GM21423 (cell line): ENCODE measurements at regions not wholly inside any gene's neighbourhood (a gene's known extent, or its start where the extent isn't known, plus 50 kb on each side); places are given as distances from the start of the nearest gene placed in this dataset.

Experiments used
- ATAC-seq: cut with Tn5 transposase; IDR thresholded peaks from one replicate; pipeline ENCODE4 v1.9.1; 2021; ENCODE audit warnings: mild to moderate bottlenecking, moderate library complexity; ENCODE audit not compliant: unreplicated experiment

DNA sequence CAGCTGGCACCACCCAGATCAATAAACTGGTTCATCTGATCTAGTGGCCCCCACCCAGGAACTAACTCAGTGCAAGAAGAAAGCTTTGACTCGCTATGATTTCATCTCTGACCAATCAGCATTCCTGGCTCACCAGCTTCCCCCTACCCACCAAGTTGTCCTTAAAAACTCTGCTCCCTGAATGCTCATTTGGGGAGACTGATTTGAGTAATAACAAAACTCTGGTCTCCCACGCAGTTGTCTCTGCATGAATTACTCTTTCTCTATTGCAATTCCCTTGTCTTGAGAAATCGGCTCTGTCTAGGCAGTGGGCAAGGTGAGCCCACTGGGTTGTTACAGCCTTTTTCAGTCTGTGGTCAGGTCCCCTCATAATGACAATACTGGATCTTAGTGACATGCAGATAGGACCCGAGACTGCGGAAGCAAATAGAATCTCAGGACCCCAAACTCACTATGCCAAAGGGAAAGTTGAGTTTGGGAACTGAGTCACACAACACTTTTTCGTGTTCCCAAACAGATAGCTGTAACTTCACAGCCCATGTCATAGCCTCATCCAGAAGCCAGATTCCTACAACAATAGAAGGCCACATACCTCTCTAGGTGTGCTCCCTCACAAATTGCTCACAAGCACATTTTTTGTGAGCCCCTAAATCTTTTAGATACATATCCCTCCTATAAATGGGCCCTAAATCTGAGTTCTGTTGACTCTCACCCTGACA, 175.2 kb upstream of the RAI14 start:
- ATAC-seq: no peak

- no peak for ATAC-seq
Measured at GRCh38 chr5:34483442-34484033, 172.6 kb upstream of the RAI14 start.

GRCh38 chr5:34484216-34484920, 171.8 kb upstream of the RAI14 start:
- no peak for ATAC-seq

DNA sequence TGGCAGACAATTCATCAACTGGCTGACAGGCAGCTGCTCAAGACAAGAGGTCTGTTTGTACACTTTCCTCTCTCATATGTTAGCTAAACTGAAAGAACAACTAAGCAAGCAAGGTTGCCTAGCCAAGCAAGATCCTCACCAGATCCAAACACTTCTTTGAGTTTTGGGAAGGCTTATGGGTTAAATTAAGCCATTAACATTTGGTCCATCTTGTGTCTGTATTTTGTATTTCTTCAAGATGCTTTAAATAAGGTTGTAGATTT, 170.4 kb upstream of the RAI14 start:
- no peak for ATAC-seq

GRCh38 chr5:34486160-34486848, 169.8 kb upstream of the RAI14 start:
- ATAC-seq: peak; percentile 65

GRCh38 chr5:34486849-34487158, 169.3 kb upstream of the RAI14 start:
- ATAC-seq: no peak

DNA sequence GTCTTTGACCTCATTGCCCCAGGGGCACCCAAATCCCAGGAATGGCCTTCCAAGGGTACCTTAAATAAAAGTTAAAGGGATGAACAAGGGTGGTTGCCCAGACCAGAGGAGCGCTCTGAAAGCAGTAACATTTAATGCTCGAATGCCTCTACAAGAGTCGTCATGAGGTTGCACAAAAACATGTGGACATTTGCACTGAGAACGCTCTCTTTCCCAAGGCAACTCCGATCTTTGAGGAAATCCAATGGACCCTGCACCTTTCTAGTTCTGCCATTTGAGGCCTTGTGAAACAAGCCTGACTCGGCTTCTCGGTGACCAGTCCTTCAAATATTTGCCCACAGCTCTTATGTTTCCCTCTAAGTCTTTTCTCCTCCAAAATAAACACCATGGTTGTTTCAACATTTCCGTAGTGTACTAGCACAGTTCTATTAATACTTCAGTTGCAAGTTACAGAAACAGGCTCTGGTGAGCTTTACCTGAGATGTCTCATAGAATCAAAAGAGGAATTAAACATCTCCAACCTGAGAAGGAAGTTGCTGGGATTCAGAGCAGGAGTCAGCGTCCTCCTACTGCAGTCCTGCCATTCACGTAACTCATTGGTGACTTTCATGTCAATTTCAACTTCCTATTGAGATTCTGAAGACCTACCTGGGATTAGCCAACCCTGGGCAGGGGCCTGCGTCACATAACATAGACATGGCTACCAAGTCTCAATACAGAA, 168.8 kb upstream of the RAI14 start:
- no peak for ATAC-seq

DNA sequence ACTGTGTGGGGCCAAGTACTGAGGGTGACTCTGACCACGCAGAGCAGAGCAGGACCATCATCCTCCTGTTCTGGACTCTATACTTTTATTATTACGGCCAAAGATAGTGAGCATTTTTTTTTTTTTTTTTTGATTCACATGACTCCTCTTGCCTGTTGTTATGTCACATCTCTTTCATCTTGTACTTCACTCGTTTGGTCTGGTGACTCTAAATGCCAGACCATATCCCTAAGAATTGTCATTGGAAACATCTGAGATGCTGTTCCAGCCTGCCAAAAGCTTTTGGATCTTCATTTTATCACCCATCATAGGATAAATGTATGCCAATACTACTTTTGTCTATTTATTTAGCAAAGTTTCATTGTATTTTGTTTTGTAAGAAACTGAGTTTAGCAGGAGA, 168.2 kb upstream of the RAI14 start:
- ATAC-seq: no peak

DNA sequence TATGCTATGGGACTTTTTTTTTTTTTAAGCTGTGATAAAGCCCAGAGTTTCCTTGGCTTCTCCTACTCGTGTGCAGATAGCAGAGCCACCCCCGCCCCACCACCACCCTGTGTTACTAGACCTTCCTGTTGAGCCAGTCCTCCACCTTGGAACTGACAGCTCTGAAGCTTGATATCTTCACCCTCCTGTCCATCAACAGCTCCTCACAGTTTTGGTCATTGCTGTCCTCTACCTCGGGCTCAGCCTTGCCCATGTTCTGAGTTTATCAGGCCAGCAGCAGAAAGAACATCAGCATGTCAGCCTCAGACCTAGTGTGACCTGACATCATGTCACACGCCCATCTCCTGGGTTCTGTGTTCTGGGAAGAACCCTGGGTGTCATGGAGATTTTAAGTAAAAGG, 167.1 kb upstream of the RAI14 start:
- ATAC-seq: no peak

DNA sequence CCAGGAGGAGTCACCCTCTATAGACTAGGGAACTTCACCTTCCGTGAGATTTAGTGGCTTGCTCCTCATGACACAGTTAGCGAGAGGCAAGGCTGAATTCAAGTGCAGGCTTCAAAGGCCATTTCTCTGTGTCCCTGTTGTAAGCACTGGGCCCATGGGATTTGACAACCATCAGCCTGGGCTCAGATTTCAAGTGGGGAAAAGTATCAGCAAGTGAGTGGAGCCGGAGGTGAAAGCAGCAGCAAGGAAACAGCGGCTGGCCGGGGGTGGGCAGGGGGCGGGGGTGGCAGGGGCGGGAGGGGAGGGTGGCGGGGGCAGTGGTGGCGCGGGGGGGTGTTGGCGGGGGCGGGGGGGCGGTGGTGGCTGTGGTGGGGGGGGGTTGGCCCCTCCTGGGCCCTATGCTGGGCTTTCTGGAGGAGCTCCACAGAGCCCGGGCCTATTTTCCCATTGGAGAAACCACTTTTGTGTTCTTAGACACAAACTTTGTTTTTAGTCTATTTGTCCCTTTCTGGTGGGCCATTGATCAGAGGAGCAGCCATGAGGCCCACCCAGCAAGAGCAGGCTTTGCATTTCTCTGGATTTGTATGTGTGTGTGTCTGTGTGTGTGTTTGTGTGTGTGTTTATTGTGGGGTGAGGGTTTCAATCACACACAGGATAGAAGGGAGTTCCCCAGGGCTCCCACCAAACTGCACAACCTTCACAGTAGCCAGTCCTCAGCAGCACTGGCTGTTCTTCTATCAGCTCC, 165.4 kb upstream of the RAI14 start:
- ATAC-seq: no peak

DNA sequence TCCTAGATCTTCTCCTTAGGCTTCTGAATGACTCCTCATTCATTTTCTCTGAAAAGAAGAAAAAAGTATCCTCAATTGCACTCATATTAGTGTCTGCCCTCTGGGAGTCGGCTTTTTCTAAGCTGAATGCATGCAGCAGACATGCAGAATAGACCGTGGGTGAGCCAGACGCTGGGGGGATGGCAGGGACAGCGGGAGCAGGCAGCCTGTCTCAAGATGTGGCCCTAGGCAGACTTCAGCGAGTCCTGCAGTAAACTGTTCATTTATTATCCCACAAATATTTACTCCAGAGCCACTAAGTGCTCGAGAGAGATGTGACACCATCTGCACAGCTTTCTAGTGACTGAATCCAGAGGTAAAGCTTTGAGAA, 164.9 kb upstream of the RAI14 start:
- no peak for ATAC-seq

DNA sequence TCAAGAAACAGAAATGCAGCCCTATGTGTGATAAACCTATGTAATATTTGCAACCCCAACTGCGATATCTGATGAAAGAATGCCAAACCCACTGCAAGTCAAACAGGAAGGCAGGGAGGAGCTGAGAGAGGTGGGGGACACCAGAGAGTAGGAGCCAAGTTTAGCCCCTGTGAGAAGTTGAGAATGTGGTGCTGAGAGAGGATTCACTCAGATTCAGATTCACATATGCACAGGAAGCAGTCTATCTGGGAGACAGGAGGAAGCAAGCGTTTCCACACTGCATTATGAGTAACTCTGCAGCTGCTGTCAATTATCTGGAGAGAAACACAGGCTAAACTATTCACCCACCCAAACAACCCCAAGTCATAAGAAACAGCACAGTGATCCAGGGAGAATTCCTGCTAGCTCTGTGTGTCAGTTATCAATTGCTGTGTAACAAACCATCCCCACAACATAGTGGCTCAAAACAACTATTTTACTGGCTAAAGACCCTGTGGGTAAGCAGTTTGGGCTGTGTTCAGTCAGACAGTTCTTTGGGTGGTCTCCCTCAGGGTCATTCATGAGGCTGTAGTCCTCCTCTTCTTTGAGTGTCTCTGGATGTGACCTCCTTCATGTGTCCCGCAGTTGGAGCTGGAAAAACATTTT, 161.9 kb upstream of the RAI14 start:
- no peak for ATAC-seq

DNA sequence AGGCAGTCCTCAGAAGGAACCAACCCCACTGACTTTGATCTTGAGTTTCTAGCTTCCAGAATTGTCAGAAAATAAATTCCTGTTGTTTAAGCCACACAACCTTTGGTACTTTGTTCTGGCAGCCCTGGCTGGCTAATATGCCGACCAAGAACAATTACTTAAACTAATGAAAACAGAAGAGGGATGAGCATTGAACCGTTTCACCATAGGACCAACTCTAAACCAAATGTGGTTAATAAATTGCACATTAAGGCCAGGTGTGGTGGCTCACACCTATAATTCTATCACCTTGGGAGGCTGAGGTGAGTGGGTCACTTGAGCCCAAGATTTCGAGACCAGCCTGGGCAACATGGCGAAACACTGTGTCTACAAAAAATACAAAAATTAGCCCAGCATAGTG, 160.9 kb upstream of the RAI14 start:
- ATAC-seq: no peak

GRCh38 chr5:34496260-34496691, 159.9 kb upstream of the RAI14 start:
- ATAC-seq: no peak

- ATAC-seq: no peak
Measured at GRCh38 chr5:34496701-34497469, 159.2 kb upstream of the RAI14 start.

DNA sequence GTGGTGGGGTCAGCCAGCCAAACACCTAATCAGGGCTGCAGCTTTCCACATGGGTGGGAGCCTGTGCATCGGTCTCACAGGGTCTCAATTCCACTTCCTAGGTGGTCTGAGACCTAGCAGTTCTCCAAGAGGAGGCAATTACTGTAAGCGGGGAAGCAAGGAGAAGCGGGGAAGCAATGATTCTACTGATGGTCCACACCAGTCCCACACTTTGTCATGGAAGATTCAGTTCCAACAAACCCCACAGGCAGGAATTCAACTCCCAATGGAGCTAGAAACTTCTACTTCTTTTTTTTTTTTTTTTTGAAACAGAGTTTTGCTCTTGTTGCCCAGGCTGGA, 158.7 kb upstream of the RAI14 start:
- no peak for ATAC-seq

GRCh38 chr5:34498572-34498971, 157.6 kb upstream of the RAI14 start:
- ATAC-seq: no peak

GRCh38 chr5:34499001-34499734, 157.0 kb upstream of the RAI14 start:
- ATAC-seq: peak; percentile 89

GRCh38 chr5:34500236-34500847, 155.8 kb upstream of the RAI14 start:
- ATAC-seq: no peak
